Progenitor cell of endocrine pancreas (in vitro differentiated cells): ENCODE measurements at regions not wholly inside any gene's neighbourhood (a gene's known extent, or its start where the extent isn't known, plus 50 kb on each side); places are given as distances from the start of the nearest gene placed in this dataset.

Experiments
- DNase-seq: peaks from one replicate; pipeline ENCODE4 v3.0.0; 2021; ENCODE audit warnings: low spot score; ENCODE audit not compliant: unreplicated experiment
- H3K27ac Mint-ChIP-seq: 2 replicates; pipeline ENCODE4 v1.8.0; 2021; ENCODE audit warnings: mild to moderate bottlenecking, moderate library complexity, mixed read lengths
- H3K27me3 Mint-ChIP-seq: 2 replicates; pipeline ENCODE4 v1.8.0; 2021; ENCODE audit warnings: mixed read lengths
- H3K36me3 Mint-ChIP-seq: 2 replicates; pipeline ENCODE4 v1.8.0; 2022; ENCODE audit warnings: mixed read lengths; ENCODE audit not compliant: insufficient read depth
- H3K4me1 Mint-ChIP-seq: 2 replicates; pipeline ENCODE4 v1.8.0; 2021; ENCODE audit warnings: low read depth, mixed read lengths
- H3K4me3 Mint-ChIP-seq: 2 replicates; pipeline ENCODE4 v1.8.0; 2021; ENCODE audit warnings: low read depth, mild to moderate bottlenecking, moderate library complexity, mixed read lengths
- H3K9me3 Mint-ChIP-seq: 2 replicates; pipeline ENCODE4 v1.8.0; 2021; ENCODE audit warnings: low read depth, mixed read lengths
- CTCF ChIP-seq: fragments of 200-600 bp; sonication (generic); IDR thresholded peaks from one replicate; pipeline ENCODE4 v1.5.0; 2021; ENCODE audit warnings: antibody characterized with exemption, mild to moderate bottlenecking; ENCODE audit not compliant: unreplicated experiment

GRCh38 chr7:34406848-34407530 is 251.0 kb upstream of the NPSR1 start:
- H3K27ac Mint-ChIP-seq: no peak overlapping the region
- no peaks in the 10 kb centered on the region for H3K9me3 Mint-ChIP-seq
- H3K4me3 Mint-ChIP-seq: no peak overlapping the region
- H3K36me3 Mint-ChIP-seq: no peaks in the 10 kb centered on the region
- DNase-seq: no peak
- H3K4me1 Mint-ChIP-seq: no peaks in the 10 kb centered on the region
- no peaks in the 10 kb centered on the region for H3K27me3 Mint-ChIP-seq
- no peak for TF ChIP-seq CTCF

GRCh38 chr7:34407586-34407985 is 250.4 kb upstream of the NPSR1 start:
- no peaks in the 10 kb centered on the region for H3K9me3 Mint-ChIP-seq
- TF ChIP-seq CTCF: no peak
- H3K4me1 Mint-ChIP-seq: no peaks in the 10 kb centered on the region
- no peak for DNase-seq
- no peak overlapping the region for H3K27ac Mint-ChIP-seq
- H3K4me3 Mint-ChIP-seq: no peak overlapping the region
- no peaks in the 10 kb centered on the region for H3K27me3 Mint-ChIP-seq
- H3K36me3 Mint-ChIP-seq: no peaks in the 10 kb centered on the region

- H3K27me3 Mint-ChIP-seq: no peaks in the 10 kb centered on the region
- no peak overlapping the region for H3K27ac Mint-ChIP-seq
- TF ChIP-seq CTCF: no peak
- DNase-seq: no peak
- no peaks in the 10 kb centered on the region for H3K4me1 Mint-ChIP-seq
- H3K9me3 Mint-ChIP-seq: no peaks in the 10 kb centered on the region
- no peak overlapping the region for H3K4me3 Mint-ChIP-seq
- no peaks in the 10 kb centered on the region for H3K36me3 Mint-ChIP-seq
These were observed 240.2 kb upstream of the NPSR1 start for GRCh38 chr7:34417781-34418180.

- Mint-ChIP-seq H3K4me1 (peaks cover 4% of the 10 kb centered on the region), H3K36me3 (no peaks in the 10 kb centered on the region), H3K27ac (no peak overlapping the region), H3K27me3 (no peaks in the 10 kb centered on the region), H3K4me3 (no peak overlapping the region), H3K9me3 (no peaks in the 10 kb centered on the region)
- DNase-seq: no peak
- no peak for TF ChIP-seq CTCF
These were observed 236.5 kb upstream of the NPSR1 start for GRCh38 chr7:34421526-34421925.

- Mint-ChIP-seq H3K4me1 (peaks cover 4% of the 10 kb centered on the region), H3K27me3 (no peaks in the 10 kb centered on the region)
- TF ChIP-seq CTCF: no peak
These were observed 232.8 kb upstream of the NPSR1 start for GRCh38 chr7:34425194-34425593.

More at GRCh38 chr7:34425194-34425593, 232.8 kb upstream of the NPSR1 start:
- H3K4me3 Mint-ChIP-seq: no peak overlapping the region
- no peaks in the 10 kb centered on the region for H3K36me3 Mint-ChIP-seq
- no peak for DNase-seq
- no peak overlapping the region for H3K27ac Mint-ChIP-seq
- no peaks in the 10 kb centered on the region for H3K9me3 Mint-ChIP-seq
